ENCODE measurements at regions not wholly inside any gene's neighbourhood (a gene's known extent, or its start where the extent isn't known, plus 50 kb on each side); places are given as distances from the start of the nearest gene placed in this dataset.

DNA sequence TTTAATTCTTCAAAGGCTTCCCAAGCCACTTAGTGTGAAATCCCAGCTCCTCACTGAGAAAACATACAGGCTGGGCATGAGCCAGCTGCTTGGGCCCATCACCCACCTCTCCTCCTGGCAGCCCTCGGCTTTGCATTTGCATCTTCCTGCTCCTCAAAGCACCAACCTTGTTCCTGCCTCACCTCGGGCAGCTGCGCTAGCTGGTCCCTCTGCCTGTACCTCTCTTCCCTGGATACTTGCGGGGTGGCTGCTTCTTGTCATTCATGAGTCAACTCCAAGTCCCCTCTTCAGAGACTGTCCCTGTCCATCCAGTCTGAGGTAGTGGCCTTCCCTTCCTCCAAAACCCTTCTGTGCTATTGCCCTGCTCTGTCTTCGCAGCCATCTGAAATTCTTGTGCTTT lies 116.1 kb upstream of the CXCL14 start:
- Histone ChIP-seq H3K9me3 (ENCODE audit: insufficient read depth, low read length, severe bottlenecking) (no peaks in the 10 kb centered on the region), H2AFZ (ENCODE audit: low read depth, low read length) (no peak overlapping the region), H3K4me1 (ENCODE audit: insufficient read depth, low read length) (no peaks in the 10 kb centered on the region), H3K9ac (ENCODE audit: low read depth, low read length) (no peak overlapping the region), H4K20me1 (ENCODE audit: insufficient read depth, low read length) (peaks cover 10% of the 10 kb centered on the region; the same call in 1 of the 2 replicates), H3K4me3 (ENCODE audit: low read depth in 1 of 2, low read length in 2 of 2) (no peak overlapping the region), H3K36me3 (ENCODE audit: insufficient read depth, low read length) (no peaks in the 10 kb centered on the region), H3K27ac (ENCODE audit: low read length) (no peak overlapping the region), H3K79me2 (ENCODE audit: insufficient read depth, low read length) (no peaks in the 10 kb centered on the region), H3K27me3 (ENCODE audit: insufficient read depth, low read length, poor library complexity) (peaks cover 43% of the 10 kb centered on the region), H3K4me2 (ENCODE audit: insufficient read depth, low read length) (no peak overlapping the region)
- ATAC-seq (ENCODE audit: insufficient read depth, low read depth): no peak
- no peak for TF ChIP-seq CTCF (IDR thresholded peaks at IDR 0.05; ENCODE audit: borderline replicate concordance, extremely low read depth, low read length, poor library complexity, severe bottlenecking)
- TF ChIP-seq EZH2 (IDR thresholded peaks at IDR 0.05; ENCODE audit: borderline replicate concordance, low read depth, low read length, severe bottlenecking): no peak
- no peak for DNase-seq

DNA sequence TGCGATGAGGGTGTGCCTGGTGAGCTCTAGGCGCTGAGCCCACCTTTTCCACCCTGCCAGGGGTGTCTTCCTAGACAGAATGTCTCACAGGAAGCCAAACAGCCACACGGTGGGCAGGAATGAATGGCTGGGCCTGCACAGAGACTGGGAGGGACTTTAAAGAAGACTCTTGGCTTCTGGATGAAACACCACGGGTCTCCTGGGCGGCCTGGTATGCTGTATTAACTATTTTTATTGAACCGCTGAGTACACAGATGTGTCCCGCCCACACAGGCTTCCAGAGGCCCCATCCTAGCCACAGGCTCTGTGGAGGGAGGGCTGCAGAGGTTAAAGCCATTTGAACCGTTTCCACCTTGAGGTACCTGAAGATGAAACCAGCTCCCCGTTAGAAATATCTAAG lies 115.2 kb upstream of the CXCL14 start:
- no peak overlapping the region for H3K27ac ChIP-seq (ENCODE audit: low read length)
- no peaks in the 10 kb centered on the region for H3K9me3 ChIP-seq (ENCODE audit: insufficient read depth, low read length, severe bottlenecking)
- TF ChIP-seq EZH2 (IDR thresholded peaks at IDR 0.05; ENCODE audit: borderline replicate concordance, low read depth, low read length, severe bottlenecking): no peak

DNA sequence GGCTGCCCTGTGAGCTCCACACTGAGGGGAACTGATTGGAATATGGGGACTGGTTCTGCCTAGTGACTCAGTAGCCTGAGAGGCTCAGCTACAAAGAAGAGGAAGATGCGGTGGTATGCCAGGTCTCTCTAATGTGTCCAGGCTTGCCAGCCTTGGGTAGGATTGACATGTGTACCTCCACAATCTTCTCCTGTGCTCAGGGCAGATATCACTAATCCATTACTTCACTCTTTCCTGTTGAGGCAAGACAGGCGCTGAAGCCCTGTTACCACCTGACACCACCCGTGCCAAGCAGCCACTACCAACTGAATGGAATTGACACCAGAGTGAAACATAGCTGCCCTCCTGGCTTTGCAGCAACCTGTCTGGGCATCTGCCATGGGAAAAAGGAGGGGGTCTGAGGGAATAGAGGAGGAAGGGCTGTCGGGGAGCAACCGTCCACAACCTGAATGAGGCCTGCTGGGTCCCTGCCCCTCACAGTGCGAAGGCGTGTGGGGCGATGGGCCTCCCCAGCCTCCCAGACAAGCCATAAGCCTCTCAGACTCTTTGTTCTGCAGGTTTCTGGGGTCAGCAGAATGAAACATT lies 114.7 kb upstream of the CXCL14 start:
- no peak for DNase-seq
- no peak for TF ChIP-seq EZH2 (IDR thresholded peaks at IDR 0.05; ENCODE audit: borderline replicate concordance, low read depth, low read length, severe bottlenecking)
- no peak for TF ChIP-seq CTCF (IDR thresholded peaks at IDR 0.05; ENCODE audit: borderline replicate concordance, extremely low read depth, low read length, poor library complexity, severe bottlenecking)
- H3K9me3 ChIP-seq (ENCODE audit: insufficient read depth, low read length, severe bottlenecking): no peaks in the 10 kb centered on the region
- H2AFZ ChIP-seq (ENCODE audit: low read depth, low read length): no peak overlapping the region
- H3K4me3 ChIP-seq (ENCODE audit: low read depth in 1 of 2, low read length in 2 of 2): no peak overlapping the region
- H3K4me1 ChIP-seq (ENCODE audit: insufficient read depth, low read length): no peaks in the 10 kb centered on the region
- H3K27ac ChIP-seq (ENCODE audit: low read length): no peak overlapping the region
- no peak overlapping the region for H3K9ac ChIP-seq (ENCODE audit: low read depth, low read length)
- peaks cover 10% of the 10 kb centered on the region; the same call in 1 of the 2 replicates for H4K20me1 ChIP-seq (ENCODE audit: insufficient read depth, low read length)
- H3K36me3 ChIP-seq (ENCODE audit: insufficient read depth, low read length): no peaks in the 10 kb centered on the region
- peaks cover 52% of the 10 kb centered on the region for H3K27me3 ChIP-seq (ENCODE audit: insufficient read depth, low read length, poor library complexity)
- ATAC-seq (ENCODE audit: insufficient read depth, low read depth): no peak
- no peak overlapping the region for H3K4me2 ChIP-seq (ENCODE audit: insufficient read depth, low read length)
- no peaks in the 10 kb centered on the region for H3K79me2 ChIP-seq (ENCODE audit: insufficient read depth, low read length)

More for the DNA sequence above, 115.2 kb upstream of the CXCL14 start:
- DNase-seq: no peak
- ATAC-seq (ENCODE audit: insufficient read depth, low read depth): no peak
- no peaks in the 10 kb centered on the region for H3K79me2 ChIP-seq (ENCODE audit: insufficient read depth, low read length)
- H3K36me3 ChIP-seq (ENCODE audit: insufficient read depth, low read length): no peaks in the 10 kb centered on the region
- H3K4me3 ChIP-seq (ENCODE audit: low read depth in 1 of 2, low read length in 2 of 2): no peak overlapping the region
- no peak overlapping the region for H3K4me2 ChIP-seq (ENCODE audit: insufficient read depth, low read length)
- peaks cover 10% of the 10 kb centered on the region; the same call in 1 of the 2 replicates for H4K20me1 ChIP-seq (ENCODE audit: insufficient read depth, low read length)
- H3K27me3 ChIP-seq (ENCODE audit: insufficient read depth, low read length, poor library complexity): peaks cover 50% of the 10 kb centered on the region
- H3K4me1 ChIP-seq (ENCODE audit: insufficient read depth, low read length): no peaks in the 10 kb centered on the region
- H2AFZ ChIP-seq (ENCODE audit: low read depth, low read length): no peak overlapping the region
- no peak overlapping the region for H3K9ac ChIP-seq (ENCODE audit: low read depth, low read length)

DNA sequence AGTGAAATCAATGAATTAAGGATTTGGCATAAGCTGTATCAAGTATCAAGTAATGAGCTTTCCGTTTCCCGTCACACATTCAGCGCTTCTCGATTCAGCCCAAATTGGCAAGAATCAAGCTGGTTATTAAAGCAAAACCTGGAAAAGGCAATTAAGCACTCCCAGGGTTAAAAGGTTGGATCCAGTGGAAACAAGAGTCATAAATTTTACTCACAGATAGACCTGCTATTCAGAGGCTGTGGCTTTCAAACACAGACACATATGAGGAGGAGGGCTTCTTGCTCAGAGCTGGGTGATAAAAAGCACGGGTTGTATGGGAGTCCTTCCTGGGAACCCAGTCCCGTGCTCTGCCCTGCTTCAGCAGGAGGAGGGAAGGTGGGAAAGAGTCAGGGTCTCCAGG lies 112.3 kb upstream of the CXCL14 start:
- H3K4me3 ChIP-seq (ENCODE audit: low read depth in 1 of 2, low read length in 2 of 2): no peak overlapping the region
- ATAC-seq (ENCODE audit: insufficient read depth, low read depth) (no peak), DNase-seq (no peak)
- no peak overlapping the region for H3K27ac ChIP-seq (ENCODE audit: low read length)
- peaks cover 48% of the 10 kb centered on the region for H3K27me3 ChIP-seq (ENCODE audit: insufficient read depth, low read length, poor library complexity)
- H3K36me3 ChIP-seq (ENCODE audit: insufficient read depth, low read length): no peaks in the 10 kb centered on the region
- TF ChIP-seq EZH2 (IDR thresholded peaks at IDR 0.05; ENCODE audit: borderline replicate concordance, low read depth, low read length, severe bottlenecking) (no peak), CTCF (IDR thresholded peaks at IDR 0.05; ENCODE audit: borderline replicate concordance, extremely low read depth, low read length, poor library complexity, severe bottlenecking) (no peak)
- H4K20me1 ChIP-seq (ENCODE audit: insufficient read depth, low read length): peaks cover 5% of the 10 kb centered on the region; the same call in 1 of the 2 replicates
- no peak overlapping the region for H3K4me2 ChIP-seq (ENCODE audit: insufficient read depth, low read length)
- H3K79me2 ChIP-seq (ENCODE audit: insufficient read depth, low read length): no peaks in the 10 kb centered on the region
- no peaks in the 10 kb centered on the region for H3K9me3 ChIP-seq (ENCODE audit: insufficient read depth, low read length, severe bottlenecking)
- H2AFZ ChIP-seq (ENCODE audit: low read depth, low read length): no peak overlapping the region
- no peak overlapping the region for H3K9ac ChIP-seq (ENCODE audit: low read depth, low read length)
- no peaks in the 10 kb centered on the region for H3K4me1 ChIP-seq (ENCODE audit: insufficient read depth, low read length)

All from DND-41 (cell line).